Natural killer cell (primary cell): ENCODE measurements at regions not wholly inside any gene's neighbourhood (a gene's known extent, or its start where the extent isn't known, plus 50 kb on each side); places are given as distances from the start of the nearest gene placed in this dataset.

Source experiments
- ATAC-seq, 3 donors: fragments of 150-1000 bp in 2 of 3; fragments of 200-7000 bp in 1 of 3; cut with Tn5 transposase; 1 replicate in 1 of 3; 2 replicates in 2 of 3; pipeline ENCODE4 v1.10.0; 2021; ENCODE audit warnings: mild to moderate bottlenecking in 2 of 3, moderate library complexity in 2 of 3
- DNase-seq, 2 donors: peaks; one replicate each; pipeline versions ENCODE4 v3.0.0 to v3.0.0-alpha.2; 2013 to 2021; ENCODE audit warnings: mixed read lengths in 1 of 2
- H3K27ac ChIP-seq: one replicate; pipeline ENCODE4 v1.5.1; 2013; ENCODE audit warnings: mild to moderate bottlenecking, low read length
- H3K27me3 ChIP-seq: one replicate; pipeline ENCODE4 v1.6.1; 2013; ENCODE audit warnings: low read length; ENCODE audit not compliant: control insufficient read depth, insufficient read depth
- H3K36me3 ChIP-seq: one replicate; pipeline ENCODE4 v1.6.1; 2013; ENCODE audit warnings: low read length; ENCODE audit not compliant: control insufficient read depth, insufficient read depth
- H3K4me1 ChIP-seq: one replicate; pipeline ENCODE4 v1.6.1; 2013; ENCODE audit warnings: low read length; ENCODE audit not compliant: control insufficient read depth, insufficient read depth
- H3K4me3 ChIP-seq: one replicate; pipeline ENCODE4 v1.5.1; 2013; ENCODE audit warnings: low read length
- H3K9me3 ChIP-seq: one replicate; pipeline ENCODE4 v1.6.1; 2013; ENCODE audit warnings: low read length; ENCODE audit not compliant: control insufficient read depth, insufficient read depth
- H3K27ac Mint-ChIP-seq, 2 donors: one replicate each; pipeline ENCODE4 v1.8.0; 2022; ENCODE audit warnings: mild to moderate bottlenecking in 2 of 2, mixed read lengths in 2 of 2, moderate library complexity in 1 of 2
- H3K27me3 Mint-ChIP-seq, 2 donors: one replicate each; pipeline ENCODE4 v1.8.0; 2022; ENCODE audit warnings: low read depth in 2 of 2, mixed read lengths in 2 of 2
- H3K36me3 Mint-ChIP-seq: one replicate; pipeline ENCODE4 v1.8.0; 2022; ENCODE audit warnings: mixed read lengths
- H3K4me1 Mint-ChIP-seq, 2 donors: one replicate each; pipeline ENCODE4 v1.8.0; 2022; ENCODE audit warnings: mixed read lengths in 2 of 2
- H3K4me3 Mint-ChIP-seq: one replicate; pipeline ENCODE4 v1.8.0; 2022; ENCODE audit warnings: mild to moderate bottlenecking, moderate library complexity, mixed read lengths
- H3K9me3 Mint-ChIP-seq, 2 donors: one replicate each; pipeline ENCODE4 v1.8.0; 2022; ENCODE audit warnings: mixed read lengths in 2 of 2
- CTCF ChIP-seq: fragments of 200-600 bp; IDR thresholded peaks from one replicate; pipeline ENCODE4 v1.8.0; 2022; ENCODE audit warnings: antibody characterized with exemption
- WGBS: methylation state at CpG from one replicate; pipeline ENCODE4 v1.1.7; 2013; ENCODE audit warnings: missing lambda C conversion rate; ENCODE audit not compliant: insufficient coverage; 5-methylcytosine and 5-hydroxymethylcytosine counted together
- intact Hi-C: fragments of 100-400 bp; cut with micrococcal nuclease; formaldehyde crosslinking; loops from one replicate; pipeline ENCODE4 v1.14.2; 2022

- Histone ChIP-seq H3K27me3 (no peaks in the 10 kb centered on the region), H3K4me3 (no peak overlapping the region), H3K4me1 (no peaks in the 10 kb centered on the region), H3K27ac (no peak overlapping the region), H3K9me3 (no peaks in the 10 kb centered on the region), H3K36me3 (no peaks in the 10 kb centered on the region)
- Mint-ChIP-seq H3K27ac (no peak overlapping the region), H3K36me3 (no peaks in the 10 kb centered on the region), H3K27me3 (no peaks in the 10 kb centered on the region), H3K9me3 (peaks cover 0 to 2% of the 10 kb centered on the region in 2 donors), H3K4me1 (no peaks in the 10 kb centered on the region), H3K4me3 (no peak overlapping the region)
- DNase-seq (no peak), ATAC-seq (no peak)
- intact Hi-C loops, result no loop called here
- WGBS, result no CpG with 5 or more reads among the region's 3 CpGs
- TF ChIP-seq CTCF, result no peak
Measured at GRCh38 chr4:156060661-156061060, 107.0 kb upstream of the CTSO start.

- Histone ChIP-seq H3K27me3 (no peaks in the 10 kb centered on the region), H3K36me3 (no peaks in the 10 kb centered on the region), H3K4me3 (no peak overlapping the region), H3K4me1 (no peaks in the 10 kb centered on the region), H3K27ac (no peak overlapping the region), H3K9me3 (no peaks in the 10 kb centered on the region)
- no peak for DNase-seq
- Mint-ChIP-seq H3K9me3 (peaks cover 2 to 4% of the 10 kb centered on the region in 2 donors), H3K27ac (no peak overlapping the region), H3K27me3 (no peaks in the 10 kb centered on the region), H3K4me3 (no peak overlapping the region), H3K36me3 (no peaks in the 10 kb centered on the region), H3K4me1 (no peaks in the 10 kb centered on the region)
- 60% methylated on average over 3 of the region's 3 CpGs for WGBS
- ATAC-seq, result no peak
- intact Hi-C loops, result no loop called here
- no peak for TF ChIP-seq CTCF
Measured at GRCh38 chr4:156053174-156053573, 99.5 kb upstream of the CTSO start.

GRCh38 chr4:156052116-156052515, 98.5 kb upstream of the CTSO start:
- TF ChIP-seq CTCF, result no peak
- DNase-seq, result no peak
- H3K9me3 ChIP-seq, result no peaks in the 10 kb centered on the region
- Mint-ChIP-seq H3K36me3 (no peaks in the 10 kb centered on the region), H3K27me3 (no peaks in the 10 kb centered on the region), H3K27ac (no peak overlapping the region), H3K4me1 (no peaks in the 10 kb centered on the region), H3K4me3 (no peak overlapping the region), H3K9me3 (peaks cover 2 to 4% of the 10 kb centered on the region in 2 donors)
- WGBS, result 100% methylated on average over 1 of the region's 2 CpGs
- no peaks in the 10 kb centered on the region for H3K27me3 ChIP-seq
- no peak overlapping the region for H3K4me3 ChIP-seq
- H3K4me1 ChIP-seq, result no peaks in the 10 kb centered on the region
- no peaks in the 10 kb centered on the region for H3K36me3 ChIP-seq
- no peak for ATAC-seq
- H3K27ac ChIP-seq, result no peak overlapping the region
- intact Hi-C loops, result no loop called here

- H3K4me3 ChIP-seq, result no peak overlapping the region
- H3K4me1 Mint-ChIP-seq, result no peaks in the 10 kb centered on the region
- ATAC-seq (no peak), DNase-seq (no peak)
- 82% methylated on average over 4 of the region's 4 CpGs for WGBS
- H3K36me3 Mint-ChIP-seq, result no peaks in the 10 kb centered on the region
- H3K36me3 ChIP-seq, result no peaks in the 10 kb centered on the region
- H3K9me3 Mint-ChIP-seq, result peaks cover 5 to 6% of the 10 kb centered on the region in 2 donors
- H3K4me1 ChIP-seq, result no peaks in the 10 kb centered on the region
- no peaks in the 10 kb centered on the region for H3K9me3 ChIP-seq
- no peaks in the 10 kb centered on the region for H3K27me3 Mint-ChIP-seq
- intact Hi-C loops, result no loop called here
- no peak overlapping the region for H3K27ac Mint-ChIP-seq
- no peak overlapping the region for H3K27ac ChIP-seq
- no peak overlapping the region for H3K4me3 Mint-ChIP-seq
- H3K27me3 ChIP-seq, result no peaks in the 10 kb centered on the region
- no peak for TF ChIP-seq CTCF
Measured at GRCh38 chr4:156038772-156039171, 85.1 kb upstream of the CTSO start.
